ENCODE measurements at regions not wholly inside any gene's neighbourhood (a gene's known extent, or its start where the extent isn't known, plus 50 kb on each side); places are given as distances from the start of the nearest gene placed in this dataset.

GRCh38 chr4:31141832-31142142 lies 421.6 kb downstream of the PCDH7 start:
- 90 to 92% methylated on average over 1 of the region's 1 CpG for WGBS, 2 donors
- no peak overlapping the region for H3K27ac ChIP-seq (ENCODE audit: low read depth in 2 of 2, low read length in 1 of 2)
- H3K4me1 ChIP-seq (ENCODE audit: control insufficient read depth in 2 of 2, insufficient read depth in 2 of 2, low read length in 1 of 2), result no peaks in the 10 kb centered on the region
- H3K27me3 ChIP-seq (ENCODE audit: control insufficient read depth in 1 of 2, insufficient read depth in 2 of 2, low read length in 2 of 2), result no peaks in the 10 kb centered on the region
- H3K9me3 ChIP-seq (ENCODE audit: control insufficient read depth in 2 of 2, insufficient read depth in 1 of 2, low read depth in 1 of 2, low read length in 1 of 2), result no peaks in the 10 kb centered on the region
- peaks cover 0 to 3% of the 10 kb centered on the region in 2 donors for H3K36me3 ChIP-seq (ENCODE audit: control insufficient read depth in 2 of 2, insufficient read depth in 2 of 2, low read length in 1 of 2)
- H3K4me3 ChIP-seq (ENCODE audit: low read depth in 1 of 2, low read length in 2 of 2), result no peak overlapping the region

GRCh38 chr4:31146366-31146765 lies 426.2 kb downstream of the PCDH7 start:
- no peak overlapping the region for H3K27ac ChIP-seq (ENCODE audit: low read depth in 2 of 2, low read length in 1 of 2)
- peaks cover 0 to 3% of the 10 kb centered on the region in 2 donors for H3K36me3 ChIP-seq (ENCODE audit: control insufficient read depth in 2 of 2, insufficient read depth in 2 of 2, low read length in 1 of 2)
- no peak overlapping the region for H3K4me3 ChIP-seq (ENCODE audit: low read depth in 1 of 2, low read length in 2 of 2)
- H3K4me1 ChIP-seq (ENCODE audit: control insufficient read depth in 2 of 2, insufficient read depth in 2 of 2, low read length in 1 of 2), result no peaks in the 10 kb centered on the region
- no peaks in the 10 kb centered on the region for H3K9me3 ChIP-seq (ENCODE audit: control insufficient read depth in 2 of 2, insufficient read depth in 1 of 2, low read depth in 1 of 2, low read length in 1 of 2)
- no peaks in the 10 kb centered on the region for H3K27me3 ChIP-seq (ENCODE audit: control insufficient read depth in 1 of 2, insufficient read depth in 2 of 2, low read length in 2 of 2)
- 65% methylated on average over 6 of the region's 6 CpGs for WGBS, 2 donors

GRCh38 chr4:31148990-31149389 lies 428.8 kb downstream of the PCDH7 start:
- no peaks in the 10 kb centered on the region for H3K9me3 ChIP-seq (ENCODE audit: control insufficient read depth in 2 of 2, insufficient read depth in 1 of 2, low read depth in 1 of 2, low read length in 1 of 2)
- no peaks in the 10 kb centered on the region for H3K27me3 ChIP-seq (ENCODE audit: control insufficient read depth in 1 of 2, insufficient read depth in 2 of 2, low read length in 2 of 2)
- 72 to 73% methylated on average over 1 of the region's 1 CpG for WGBS, 2 donors
- no peaks in the 10 kb centered on the region for H3K4me1 ChIP-seq (ENCODE audit: control insufficient read depth in 2 of 2, insufficient read depth in 2 of 2, low read length in 1 of 2)
- H3K27ac ChIP-seq (ENCODE audit: low read depth in 2 of 2, low read length in 1 of 2), result no peak overlapping the region
- H3K4me3 ChIP-seq (ENCODE audit: low read depth in 1 of 2, low read length in 2 of 2), result no peak overlapping the region
- no peaks in the 10 kb centered on the region for H3K36me3 ChIP-seq (ENCODE audit: control insufficient read depth in 2 of 2, insufficient read depth in 2 of 2, low read length in 1 of 2)

- Histone ChIP-seq H3K4me3 (ENCODE audit: low read depth in 1 of 2, low read length in 2 of 2) (no peak overlapping the region), H3K9me3 (ENCODE audit: control insufficient read depth in 2 of 2, insufficient read depth in 1 of 2, low read depth in 1 of 2, low read length in 1 of 2) (no peaks in the 10 kb centered on the region), H3K36me3 (ENCODE audit: control insufficient read depth in 2 of 2, insufficient read depth in 2 of 2, low read length in 1 of 2) (no peaks in the 10 kb centered on the region), H3K27ac (ENCODE audit: low read depth in 2 of 2, low read length in 1 of 2) (no peak overlapping the region), H3K27me3 (ENCODE audit: control insufficient read depth in 1 of 2, insufficient read depth in 2 of 2, low read length in 2 of 2) (no peaks in the 10 kb centered on the region), H3K4me1 (ENCODE audit: control insufficient read depth in 2 of 2, insufficient read depth in 2 of 2, low read length in 1 of 2) (no peaks in the 10 kb centered on the region)
- WGBS, 2 donors, result 83 to 93% methylated on average over 1 of the region's 1 CpG
Measured at GRCh38 chr4:31156221-31156620, 436.1 kb downstream of the PCDH7 start.

- 72 to 74% methylated on average over 3 of the region's 3 CpGs for WGBS, 2 donors
- no peaks in the 10 kb centered on the region for H3K9me3 ChIP-seq (ENCODE audit: control insufficient read depth in 2 of 2, insufficient read depth in 1 of 2, low read depth in 1 of 2, low read length in 1 of 2)
- no peaks in the 10 kb centered on the region for H3K36me3 ChIP-seq (ENCODE audit: control insufficient read depth in 2 of 2, insufficient read depth in 2 of 2, low read length in 1 of 2)
- no peaks in the 10 kb centered on the region for H3K27me3 ChIP-seq (ENCODE audit: control insufficient read depth in 1 of 2, insufficient read depth in 2 of 2, low read length in 2 of 2)
- H3K27ac ChIP-seq (ENCODE audit: low read depth in 2 of 2, low read length in 1 of 2), result no peak overlapping the region
- H3K4me3 ChIP-seq (ENCODE audit: low read depth in 1 of 2, low read length in 2 of 2), result no peak overlapping the region
- H3K4me1 ChIP-seq (ENCODE audit: control insufficient read depth in 2 of 2, insufficient read depth in 2 of 2, low read length in 1 of 2), result no peaks in the 10 kb centered on the region
Measured at GRCh38 chr4:31160146-31160545, 440.0 kb downstream of the PCDH7 start.

- Histone ChIP-seq H3K36me3 (ENCODE audit: control insufficient read depth in 2 of 2, insufficient read depth in 2 of 2, low read length in 1 of 2) (no peaks in the 10 kb centered on the region), H3K9me3 (ENCODE audit: control insufficient read depth in 2 of 2, insufficient read depth in 1 of 2, low read depth in 1 of 2, low read length in 1 of 2) (no peaks in the 10 kb centered on the region), H3K4me3 (ENCODE audit: low read depth in 1 of 2, low read length in 2 of 2) (no peak overlapping the region), H3K27ac (ENCODE audit: low read depth in 2 of 2, low read length in 1 of 2) (no peak overlapping the region), H3K27me3 (ENCODE audit: control insufficient read depth in 1 of 2, insufficient read depth in 2 of 2, low read length in 2 of 2) (no peaks in the 10 kb centered on the region), H3K4me1 (ENCODE audit: control insufficient read depth in 2 of 2, insufficient read depth in 2 of 2, low read length in 1 of 2) (no peaks in the 10 kb centered on the region)
- 29 to 46% methylated on average over 5 of the region's 5 CpGs for WGBS, 2 donors
Measured at GRCh38 chr4:31169846-31170245, 449.7 kb downstream of the PCDH7 start.

- no peaks in the 10 kb centered on the region for H3K36me3 ChIP-seq (ENCODE audit: control insufficient read depth in 2 of 2, insufficient read depth in 2 of 2, low read length in 1 of 2)
- 93% methylated on average over 4 of the region's 4 CpGs for WGBS, 2 donors
- no peak overlapping the region for H3K4me3 ChIP-seq (ENCODE audit: low read depth in 1 of 2, low read length in 2 of 2)
- no peaks in the 10 kb centered on the region for H3K9me3 ChIP-seq (ENCODE audit: control insufficient read depth in 2 of 2, insufficient read depth in 1 of 2, low read depth in 1 of 2, low read length in 1 of 2)
- no peaks in the 10 kb centered on the region for H3K4me1 ChIP-seq (ENCODE audit: control insufficient read depth in 2 of 2, insufficient read depth in 2 of 2, low read length in 1 of 2)
- H3K27ac ChIP-seq (ENCODE audit: low read depth in 2 of 2, low read length in 1 of 2), result no peak overlapping the region
- H3K27me3 ChIP-seq (ENCODE audit: control insufficient read depth in 1 of 2, insufficient read depth in 2 of 2, low read length in 2 of 2), result no peaks in the 10 kb centered on the region
Measured at GRCh38 chr4:31171362-31171761, 451.2 kb downstream of the PCDH7 start.

GRCh38 chr4:31175242-31175910 lies 455.2 kb downstream of the PCDH7 start:
- 91% methylated on average over 5 of the region's 5 CpGs for WGBS, 2 donors
- Histone ChIP-seq H3K4me1 (ENCODE audit: control insufficient read depth in 2 of 2, insufficient read depth in 2 of 2, low read length in 1 of 2) (no peaks in the 10 kb centered on the region), H3K36me3 (ENCODE audit: control insufficient read depth in 2 of 2, insufficient read depth in 2 of 2, low read length in 1 of 2) (no peaks in the 10 kb centered on the region), H3K27ac (ENCODE audit: low read depth in 2 of 2, low read length in 1 of 2) (no peak overlapping the region), H3K9me3 (ENCODE audit: control insufficient read depth in 2 of 2, insufficient read depth in 1 of 2, low read depth in 1 of 2, low read length in 1 of 2) (no peaks in the 10 kb centered on the region), H3K27me3 (ENCODE audit: control insufficient read depth in 1 of 2, insufficient read depth in 2 of 2, low read length in 2 of 2) (no peaks in the 10 kb centered on the region), H3K4me3 (ENCODE audit: low read depth in 1 of 2, low read length in 2 of 2) (no peak overlapping the region)

- WGBS, 2 donors, result 79 to 83% methylated on average over 4 of the region's 4 CpGs
- no peaks in the 10 kb centered on the region for H3K4me1 ChIP-seq (ENCODE audit: control insufficient read depth in 2 of 2, insufficient read depth in 2 of 2, low read length in 1 of 2)
- no peak overlapping the region for H3K4me3 ChIP-seq (ENCODE audit: low read depth in 1 of 2, low read length in 2 of 2)
- peaks cover 0 to 5% of the 10 kb centered on the region in 2 donors for H3K9me3 ChIP-seq (ENCODE audit: control insufficient read depth in 2 of 2, insufficient read depth in 1 of 2, low read depth in 1 of 2, low read length in 1 of 2)
- H3K27me3 ChIP-seq (ENCODE audit: control insufficient read depth in 1 of 2, insufficient read depth in 2 of 2, low read length in 2 of 2), result no peaks in the 10 kb centered on the region
- no peaks in the 10 kb centered on the region for H3K36me3 ChIP-seq (ENCODE audit: control insufficient read depth in 2 of 2, insufficient read depth in 2 of 2, low read length in 1 of 2)
- H3K27ac ChIP-seq (ENCODE audit: low read depth in 2 of 2, low read length in 1 of 2), result no peak overlapping the region
Measured at GRCh38 chr4:31183256-31183655, 463.1 kb downstream of the PCDH7 start.

- H3K9me3 ChIP-seq (ENCODE audit: control insufficient read depth in 2 of 2, insufficient read depth in 1 of 2, low read depth in 1 of 2, low read length in 1 of 2), result peaks cover 0 to 5% of the 10 kb centered on the region in 2 donors
- H3K27ac ChIP-seq (ENCODE audit: low read depth in 2 of 2, low read length in 1 of 2), result no peak overlapping the region
- no peaks in the 10 kb centered on the region for H3K4me1 ChIP-seq (ENCODE audit: control insufficient read depth in 2 of 2, insufficient read depth in 2 of 2, low read length in 1 of 2)
- no peaks in the 10 kb centered on the region for H3K36me3 ChIP-seq (ENCODE audit: control insufficient read depth in 2 of 2, insufficient read depth in 2 of 2, low read length in 1 of 2)
- H3K4me3 ChIP-seq (ENCODE audit: low read depth in 1 of 2, low read length in 2 of 2), result no peak overlapping the region
- 89 to 94% methylated on average over 28 of the region's 28 CpGs for WGBS, 2 donors
- H3K27me3 ChIP-seq (ENCODE audit: control insufficient read depth in 1 of 2, insufficient read depth in 2 of 2, low read length in 2 of 2), result no peaks in the 10 kb centered on the region
Measured at GRCh38 chr4:31185014-31185585, 464.9 kb downstream of the PCDH7 start.

Measured in esophagus (tissue), 2 donors.